ENCODE measurements at regions not wholly inside any gene's neighbourhood (a gene's known extent, or its start where the extent isn't known, plus 50 kb on each side); places are given as distances from the start of the nearest gene placed in this dataset.

- Histone ChIP-seq H3K36me3 (ENCODE audit: control insufficient read depth, insufficient read depth, low read length) (no peaks in the 10 kb centered on the region), H3K27me3 (ENCODE audit: control insufficient read depth, insufficient read depth, low read length) (no peaks in the 10 kb centered on the region), H3K4me3 (ENCODE audit: low read depth in 2 of 2, low read length in 2 of 2) (no peak overlapping the region), H3K27ac (ENCODE audit: low read length) (no peak overlapping the region), H3K4me1 (ENCODE audit: control insufficient read depth, insufficient read depth, low read length) (no peaks in the 10 kb centered on the region), H3K9me3 (ENCODE audit: control insufficient read depth, insufficient read depth, low read depth, low read length) (no peaks in the 10 kb centered on the region)
- in situ Hi-C loops (cut with HindIII; ENCODE audit: low pct_unique_long_range_greater_than_20kb, low sequenced_read_pairs) = no loop called here
- DNase-seq (ENCODE audit: low read depth, low spot score) = no peak
- ATAC-seq = no peak
- intact Hi-C loops (cut with micrococcal nuclease; ENCODE audit: unreplicated experiment) = no loop called here
- BruUV-seq (replicated peaks) = no TSS peak
- ChIA-PET POLR2A (no interaction called here), CTCF (no interaction called here)
- TF ChIP-seq SIN3A (IDR thresholded peaks at IDR 0.05; ENCODE audit: borderline replicate concordance, insufficient read depth, low read depth, low read length) (no peak), POLR2AphosphoS5 (IDR thresholded peaks at IDR 0.05; ENCODE audit: low read depth, low read length) (no peak), TCF7L2 (IDR thresholded peaks at IDR 0.05; ENCODE audit: low read depth, low read length) (no peak), CTCF (IDR thresholded peaks at IDR 0.05) (no peak), REST (IDR thresholded peaks at IDR 0.05; ENCODE audit: insufficient read depth in 1 of 2, low read depth in 2 of 2, low read length in 1 of 2) (no peak)
These were observed 1241.8 kb upstream of the GOT2 start for GRCh38 chr16:59975953-59976352.

GRCh38 chr16:59973966-59974365 is 1239.8 kb upstream of the GOT2 start:
- Histone ChIP-seq H3K9me3 (ENCODE audit: control insufficient read depth, insufficient read depth, low read depth, low read length) (no peaks in the 10 kb centered on the region), H3K27ac (ENCODE audit: low read length) (no peak overlapping the region), H3K36me3 (ENCODE audit: control insufficient read depth, insufficient read depth, low read length) (no peaks in the 10 kb centered on the region), H3K4me3 (ENCODE audit: low read depth in 2 of 2, low read length in 2 of 2) (no peak overlapping the region), H3K27me3 (ENCODE audit: control insufficient read depth, insufficient read depth, low read length) (no peaks in the 10 kb centered on the region), H3K4me1 (ENCODE audit: control insufficient read depth, insufficient read depth, low read length) (no peaks in the 10 kb centered on the region)
- TF ChIP-seq SIN3A (IDR thresholded peaks at IDR 0.05; ENCODE audit: borderline replicate concordance, insufficient read depth, low read depth, low read length) (no peak), TCF7L2 (IDR thresholded peaks at IDR 0.05; ENCODE audit: low read depth, low read length) (no peak), REST (IDR thresholded peaks at IDR 0.05; ENCODE audit: insufficient read depth in 1 of 2, low read depth in 2 of 2, low read length in 1 of 2) (no peak), POLR2AphosphoS5 (IDR thresholded peaks at IDR 0.05; ENCODE audit: low read depth, low read length) (no peak), CTCF (IDR thresholded peaks at IDR 0.05) (no peak)
- ChIA-PET CTCF (no interaction called here), POLR2A (no interaction called here)
- ATAC-seq (no peak), DNase-seq (ENCODE audit: low read depth, low spot score) (no peak)
- BruUV-seq (replicated peaks) = no TSS peak
- intact Hi-C loops (cut with micrococcal nuclease; ENCODE audit: unreplicated experiment) (no loop called here), in situ Hi-C loops (cut with HindIII; ENCODE audit: low pct_unique_long_range_greater_than_20kb, low sequenced_read_pairs) (no loop called here)

Measured in Panc1 (cell line).